Small intestine (tissue), 7 donors: ENCODE measurements at regions not wholly inside any gene's neighbourhood (a gene's known extent, or its start where the extent isn't known, plus 50 kb on each side); places are given as distances from the start of the nearest gene placed in this dataset.

ENCODE experiments used
- DNase-seq, 2 donors: peaks; one replicate each; pipeline versions ENCODE4 v3.0.0 to v3.0.0-alpha.2; 2013
- FAIRE-seq: peaks from 2 replicates; lab custom pipeline; 2012; peaks lifted over from hg19 to GRCh38; lab: Jason Lieb, UNC
- H3K27ac ChIP-seq, 3 donors: one replicate each; pipeline ENCODE4 v1.5.1; 2013; ENCODE audit warnings: low read length in 2 of 3, mild to moderate bottlenecking in 2 of 3, control low read depth in 1 of 3, inconsistent platforms in 1 of 3, low read depth in 1 of 3, moderate library complexity in 1 of 3
- H3K27me3 ChIP-seq, 3 donors: one replicate each; pipeline ENCODE4 v1.6.1; 2013; ENCODE audit warnings: low read length in 3 of 3, inconsistent platforms in 1 of 3; ENCODE audit not compliant: control insufficient read depth in 3 of 3, insufficient read depth in 3 of 3
- H3K36me3 ChIP-seq, 3 donors: one replicate each; pipeline ENCODE4 v1.6.1; 2013; ENCODE audit warnings: low read length in 3 of 3, inconsistent platforms in 1 of 3, low read depth in 1 of 3, mild to moderate bottlenecking in 1 of 3, moderate library complexity in 1 of 3; ENCODE audit not compliant: control insufficient read depth in 3 of 3, insufficient read depth in 2 of 3
- H3K4me1 ChIP-seq, 3 donors: one replicate each; pipeline ENCODE4 v1.6.1; 2013; ENCODE audit warnings: low read length in 2 of 3, inconsistent platforms in 1 of 3, low read depth in 1 of 3, mild to moderate bottlenecking in 1 of 3, moderate library complexity in 1 of 3; ENCODE audit not compliant: control insufficient read depth in 3 of 3, insufficient read depth in 2 of 3
- H3K4me3 ChIP-seq, 3 donors: one replicate each; pipeline ENCODE4 v1.5.1; 2013; ENCODE audit warnings: low read length in 3 of 3, control low read depth in 1 of 3, inconsistent platforms in 1 of 3, low read depth in 1 of 3, mild to moderate bottlenecking in 1 of 3, moderate library complexity in 1 of 3
- H3K9me3 ChIP-seq, 2 donors: one replicate each; pipeline ENCODE4 v1.6.1; 2013; ENCODE audit warnings: low read depth in 1 of 2, low read length in 1 of 2; ENCODE audit not compliant: control insufficient read depth in 2 of 2, insufficient read depth in 1 of 2
- WGBS, 3 donors: extraction: QIAGEN DNeasy Blood & Tissue Kit; methylation state at CpG; one replicate each; pipeline ENCODE4 v1.1.7; 2013; 5-methylcytosine and 5-hydroxymethylcytosine counted together
- donor health status: healthy with polysubstance abuse.
- donor health status: control.
- donor health status: control.
- donor health status: Bipolar disorder and iron deficiency.
- donor health status: healthy.

DNA sequence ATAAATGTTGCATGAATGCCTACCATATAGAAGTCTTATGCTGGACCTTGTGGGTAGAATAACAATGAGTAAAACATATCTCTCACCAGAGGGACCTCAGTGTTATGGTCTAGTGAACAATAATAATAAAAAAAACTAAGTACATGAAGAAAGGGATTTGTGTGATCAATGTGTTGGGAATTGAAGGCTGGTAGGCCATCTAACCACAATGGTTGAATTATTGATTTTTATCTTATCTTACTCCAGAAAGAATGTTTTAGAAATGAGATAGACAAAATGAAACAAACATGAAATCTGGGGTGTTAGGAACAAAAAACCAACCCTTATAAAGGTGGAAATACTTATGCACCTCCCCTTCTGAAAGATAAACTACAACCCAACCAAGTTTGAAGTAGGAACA, 243.9 kb upstream of the LRIG3 start:
- Histone ChIP-seq H3K4me1 (peaks cover 0 to 10% (median 0%) of the 10 kb centered on the region in 3 donors), H3K27me3 (no peaks in the 10 kb centered on the region), H3K9me3 (no peaks in the 10 kb centered on the region), H3K27ac (no peak overlapping the region), H3K36me3 (no peaks in the 10 kb centered on the region), H3K4me3 (no peak overlapping the region)
- DNase-seq (no peak), FAIRE-seq (no peak)

DNA sequence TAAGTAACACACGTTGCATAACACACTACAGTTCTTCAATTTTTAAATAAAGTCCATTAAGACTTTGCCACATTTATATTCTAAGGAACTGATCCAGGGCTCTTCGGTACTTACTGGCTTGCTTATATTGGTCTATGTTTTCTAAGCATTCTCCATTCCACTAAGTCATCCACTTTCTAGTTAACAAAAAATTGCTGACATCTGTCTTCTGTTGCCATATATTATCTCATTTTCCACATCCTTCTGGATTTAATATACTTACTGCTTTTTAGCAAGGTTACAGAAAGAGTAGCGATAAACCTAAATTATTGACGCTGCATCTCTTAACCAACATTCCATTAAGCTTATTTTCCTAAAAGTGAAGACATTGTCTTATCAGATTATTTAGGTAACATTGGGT, 238.4 kb upstream of the LRIG3 start:
- Histone ChIP-seq H3K4me1 (no peaks in the 10 kb centered on the region), H3K27me3 (no peaks in the 10 kb centered on the region), H3K4me3 (no peak overlapping the region), H3K9me3 (peaks cover 0 to 7% of the 10 kb centered on the region in 2 donors), H3K27ac (no peak overlapping the region), H3K36me3 (no peaks in the 10 kb centered on the region)
- 81 to 93% (median 91%) methylated on average over 4 of the region's 4 CpGs for WGBS, 3 donors
- FAIRE-seq (no peak), DNase-seq (no peak)

DNA sequence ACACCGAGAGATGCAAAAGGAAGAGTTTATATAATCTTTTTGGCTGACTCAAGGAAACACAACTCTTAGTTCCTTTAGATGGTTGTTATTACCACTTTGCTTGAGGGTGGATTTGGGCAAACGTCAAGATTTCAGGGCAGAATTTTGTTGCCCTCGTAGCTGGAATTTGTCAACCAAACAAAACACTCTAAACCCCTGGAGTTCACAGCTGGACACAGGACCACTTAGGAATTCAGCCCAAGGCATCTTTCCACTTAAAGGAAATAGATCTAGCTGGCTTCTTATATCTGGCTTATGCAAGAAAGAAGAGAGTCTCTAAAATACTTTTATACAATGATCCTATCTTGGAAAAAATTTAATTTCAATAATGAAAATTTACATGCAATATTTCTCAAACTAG, 237.8 kb upstream of the LRIG3 start:
- WGBS, 3 donors = 74 to 83% (median 76%) methylated on average over 3 of the region's 3 CpGs
- H3K4me3 ChIP-seq = no peak overlapping the region
- no peak overlapping the region for H3K27ac ChIP-seq
- no peaks in the 10 kb centered on the region for H3K27me3 ChIP-seq
- DNase-seq (no peak), FAIRE-seq (no peak)
- H3K9me3 ChIP-seq = peaks cover 0 to 7% of the 10 kb centered on the region in 2 donors
- H3K36me3 ChIP-seq = no peaks in the 10 kb centered on the region
- H3K4me1 ChIP-seq = no peaks in the 10 kb centered on the region

DNA sequence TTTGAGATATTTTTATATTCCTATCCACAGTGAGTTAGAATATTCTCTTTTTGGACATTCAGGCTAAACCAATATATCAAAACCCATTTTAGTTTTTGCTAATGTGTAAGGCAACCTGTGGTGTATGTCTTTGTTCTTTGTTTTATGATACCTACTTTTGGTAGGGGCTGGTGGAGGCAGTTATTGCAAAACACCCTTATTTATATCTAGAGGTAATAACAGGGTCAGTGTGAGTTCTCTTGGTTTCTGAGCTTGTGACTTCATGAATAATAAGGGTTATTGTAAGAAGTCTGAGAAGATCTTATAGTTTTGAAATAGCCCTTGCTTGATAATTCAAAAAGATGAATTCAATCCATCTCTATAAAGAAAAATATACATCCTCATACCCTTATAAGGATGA, 235.1 kb upstream of the LRIG3 start:
- Histone ChIP-seq H3K27ac (no peak overlapping the region), H3K9me3 (peaks cover 0 to 7% of the 10 kb centered on the region in 2 donors), H3K36me3 (no peaks in the 10 kb centered on the region), H3K4me3 (no peak overlapping the region), H3K4me1 (no peaks in the 10 kb centered on the region), H3K27me3 (no peaks in the 10 kb centered on the region)
- DNase-seq (no peak), FAIRE-seq (no peak)

DNA sequence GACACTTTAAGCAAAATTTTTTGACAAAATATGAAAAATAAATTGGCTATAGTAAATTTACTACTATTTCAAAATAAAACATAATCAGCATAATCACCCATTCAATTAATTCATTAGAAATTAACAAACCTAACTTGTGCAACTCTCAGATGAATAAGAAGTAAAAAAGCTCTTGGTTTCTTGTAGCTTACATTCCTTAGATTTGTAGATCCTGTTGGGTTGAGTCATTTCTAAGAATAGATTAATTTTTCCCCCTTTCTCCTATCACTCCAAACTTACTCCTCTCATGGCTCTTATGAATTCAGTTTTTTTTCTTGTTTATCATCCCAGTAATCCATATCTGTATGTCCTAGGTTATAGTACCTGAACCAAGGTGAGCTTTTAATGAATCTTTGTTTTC, 230.9 kb upstream of the LRIG3 start:
- Histone ChIP-seq H3K27me3 (no peaks in the 10 kb centered on the region), H3K27ac (no peak overlapping the region), H3K4me1 (no peaks in the 10 kb centered on the region), H3K4me3 (no peak overlapping the region), H3K36me3 (no peaks in the 10 kb centered on the region), H3K9me3 (peaks cover 0 to 3% of the 10 kb centered on the region in 2 donors)
- FAIRE-seq = no peak
- DNase-seq = no peak

DNA sequence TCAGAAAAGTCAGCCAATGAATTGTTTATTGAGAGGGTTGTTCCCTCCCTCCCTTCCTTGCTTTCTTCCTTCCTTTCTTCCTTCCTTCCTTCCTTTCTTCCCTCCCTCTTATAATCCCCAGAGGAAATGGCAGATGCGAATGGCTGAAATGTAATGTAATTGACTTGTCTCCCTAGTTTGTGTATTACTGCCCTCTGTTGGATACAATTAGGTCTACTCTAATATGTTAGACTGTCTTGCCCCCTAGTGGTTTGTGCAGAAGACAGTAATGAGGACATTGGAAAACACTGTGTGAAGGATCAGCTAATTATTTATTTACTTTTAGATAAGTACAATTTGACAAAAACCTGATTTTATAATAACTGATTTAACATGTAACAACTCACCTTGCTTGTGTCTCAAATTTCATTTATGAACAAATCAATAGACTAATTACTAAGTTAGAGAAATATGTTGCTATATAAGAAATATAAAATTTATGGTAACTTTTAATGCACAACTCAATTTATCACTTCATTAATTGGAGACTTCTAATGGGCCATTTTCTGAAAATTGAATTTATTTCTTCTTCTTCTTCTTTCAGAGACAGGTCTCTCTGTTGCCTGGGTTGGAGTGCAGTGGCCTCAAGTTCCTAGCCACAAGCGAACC, 229.8 kb upstream of the LRIG3 start:
- Histone ChIP-seq H3K27me3 (no peaks in the 10 kb centered on the region), H3K9me3 (peaks cover 0 to 3% of the 10 kb centered on the region in 2 donors), H3K36me3 (no peaks in the 10 kb centered on the region), H3K4me3 (no peak overlapping the region), H3K4me1 (no peaks in the 10 kb centered on the region), H3K27ac (no peak overlapping the region)
- 48 to 52% (median 50%) methylated on average over 2 of the region's 2 CpGs for WGBS, 3 donors
- peak; percentile 79 to 81 for DNase-seq
- peak; percentile 81 for FAIRE-seq

DNA sequence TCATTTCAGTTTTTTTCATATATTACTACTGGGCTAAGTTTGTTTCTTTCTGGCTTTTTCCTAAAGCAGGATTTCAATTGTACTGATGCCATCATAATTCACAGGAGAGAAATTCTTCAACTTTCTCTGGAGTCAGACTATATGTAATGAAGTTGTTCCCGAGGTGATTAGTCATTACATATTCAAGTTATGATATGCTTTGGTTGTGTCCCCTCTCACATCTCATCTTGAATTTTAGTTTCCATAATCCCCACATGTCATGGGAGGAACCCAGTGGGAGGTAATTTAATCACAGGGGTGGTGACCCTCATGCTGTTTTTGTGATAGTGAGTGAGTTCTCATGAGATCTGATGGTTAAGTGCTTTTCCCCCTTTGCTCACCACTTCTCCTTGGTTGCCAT, 227.5 kb upstream of the LRIG3 start:
- WGBS, 3 donors = 74 to 93% (median 85%) methylated on average over 1 of the region's 1 CpG
- no peak for DNase-seq
- H3K27me3 ChIP-seq = no peaks in the 10 kb centered on the region
- H3K36me3 ChIP-seq = no peaks in the 10 kb centered on the region
- H3K4me3 ChIP-seq = no peak overlapping the region
- no peaks in the 10 kb centered on the region for H3K4me1 ChIP-seq
- no peaks in the 10 kb centered on the region for H3K9me3 ChIP-seq
- H3K27ac ChIP-seq = no peak overlapping the region
- FAIRE-seq = no peak

DNA sequence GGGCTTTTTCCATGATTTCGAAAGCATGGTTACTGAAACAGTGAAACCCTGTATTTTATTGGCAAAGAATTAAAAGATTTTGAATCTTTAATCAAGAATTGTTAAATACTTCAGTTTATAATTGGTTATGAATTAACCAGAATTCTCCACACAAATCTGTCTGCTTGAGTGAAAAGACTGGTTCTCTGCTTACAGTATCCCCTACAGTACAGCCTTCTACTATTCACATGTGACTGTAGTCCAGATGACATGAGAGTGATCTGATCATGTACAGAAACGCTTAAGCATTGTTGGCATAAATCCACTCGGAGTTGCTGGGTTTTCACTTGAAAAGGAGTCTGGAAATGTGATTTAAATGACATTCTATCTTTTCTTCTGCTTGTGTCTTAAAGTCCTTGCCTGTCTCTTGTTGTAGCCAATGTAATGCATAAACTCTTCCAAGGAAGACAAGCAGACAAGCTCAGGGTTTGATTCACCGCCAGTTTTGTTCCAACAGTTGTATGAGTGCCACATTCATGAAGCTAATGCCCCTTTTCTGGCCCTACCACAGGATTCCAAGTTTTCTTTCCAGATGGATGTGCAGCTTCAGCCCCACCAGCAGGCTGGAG, 222.0 kb upstream of the LRIG3 start:
- no peaks in the 10 kb centered on the region for H3K27me3 ChIP-seq
- no peaks in the 10 kb centered on the region for H3K9me3 ChIP-seq
- no peaks in the 10 kb centered on the region for H3K36me3 ChIP-seq
- 67 to 84% (median 72%) methylated on average over 4 of the region's 4 CpGs for WGBS, 3 donors
- DNase-seq (no peak), FAIRE-seq (no peak)
- no peak overlapping the region for H3K27ac ChIP-seq
- H3K4me3 ChIP-seq = no peak overlapping the region
- no peaks in the 10 kb centered on the region for H3K4me1 ChIP-seq

DNA sequence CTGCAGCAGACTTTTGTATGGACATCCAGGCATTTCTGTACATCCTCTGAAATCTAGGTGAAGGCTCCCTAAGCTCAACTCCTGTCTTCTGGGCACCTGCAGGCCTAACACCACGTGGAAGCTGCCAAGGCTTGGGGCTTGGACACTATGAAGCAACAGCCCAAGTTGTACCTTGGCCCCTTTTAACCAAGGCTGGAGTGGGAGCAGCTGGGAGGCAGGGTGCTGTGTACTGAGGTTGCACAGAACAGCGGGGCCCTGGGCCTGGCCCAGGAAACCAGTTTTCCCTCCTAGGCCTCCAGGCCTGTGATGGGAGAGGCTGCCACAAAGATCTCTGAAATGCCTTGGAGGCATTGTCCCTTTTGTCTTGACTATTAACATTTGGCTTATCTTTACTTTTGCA, 214.4 kb upstream of the LRIG3 start:
- no peak overlapping the region for H3K4me3 ChIP-seq
- H3K27ac ChIP-seq = no peak overlapping the region
- no peaks in the 10 kb centered on the region for H3K4me1 ChIP-seq
- WGBS, 3 donors = 4 to 41% (median 13%) methylated on average over 2 of the region's 2 CpGs
- H3K27me3 ChIP-seq = no peaks in the 10 kb centered on the region
- DNase-seq (peak in 1 of 2 donors; percentile 24), FAIRE-seq (no peak)
- H3K9me3 ChIP-seq = peaks cover 0 to 2% of the 10 kb centered on the region in 2 donors
- H3K36me3 ChIP-seq = no peaks in the 10 kb centered on the region
